ENCODE measurements at regions not wholly inside any gene's neighbourhood (a gene's known extent, or its start where the extent isn't known, plus 50 kb on each side); places are given as distances from the start of the nearest gene placed in this dataset.

DNA sequence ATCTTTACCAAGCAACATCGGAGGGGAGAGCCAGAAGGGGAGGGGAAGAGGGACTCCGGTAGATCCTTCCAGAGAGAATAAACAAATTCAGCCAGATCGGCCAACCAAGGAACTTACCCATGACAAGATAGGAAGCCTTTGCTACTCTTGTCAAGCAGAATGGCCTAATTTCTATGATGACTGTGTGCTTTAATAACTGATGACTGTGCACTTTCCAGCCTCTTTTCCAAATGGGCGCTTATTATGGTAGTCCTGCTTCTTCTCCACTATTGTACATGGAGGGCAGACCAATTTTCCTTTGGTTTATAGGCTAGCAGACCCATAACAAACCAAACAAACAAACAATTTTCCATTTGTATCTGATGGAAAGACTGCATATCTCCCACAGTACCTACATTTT is 163.8 kb upstream of the RFX3 start:
- TF ChIP-seq, protein P1, sequence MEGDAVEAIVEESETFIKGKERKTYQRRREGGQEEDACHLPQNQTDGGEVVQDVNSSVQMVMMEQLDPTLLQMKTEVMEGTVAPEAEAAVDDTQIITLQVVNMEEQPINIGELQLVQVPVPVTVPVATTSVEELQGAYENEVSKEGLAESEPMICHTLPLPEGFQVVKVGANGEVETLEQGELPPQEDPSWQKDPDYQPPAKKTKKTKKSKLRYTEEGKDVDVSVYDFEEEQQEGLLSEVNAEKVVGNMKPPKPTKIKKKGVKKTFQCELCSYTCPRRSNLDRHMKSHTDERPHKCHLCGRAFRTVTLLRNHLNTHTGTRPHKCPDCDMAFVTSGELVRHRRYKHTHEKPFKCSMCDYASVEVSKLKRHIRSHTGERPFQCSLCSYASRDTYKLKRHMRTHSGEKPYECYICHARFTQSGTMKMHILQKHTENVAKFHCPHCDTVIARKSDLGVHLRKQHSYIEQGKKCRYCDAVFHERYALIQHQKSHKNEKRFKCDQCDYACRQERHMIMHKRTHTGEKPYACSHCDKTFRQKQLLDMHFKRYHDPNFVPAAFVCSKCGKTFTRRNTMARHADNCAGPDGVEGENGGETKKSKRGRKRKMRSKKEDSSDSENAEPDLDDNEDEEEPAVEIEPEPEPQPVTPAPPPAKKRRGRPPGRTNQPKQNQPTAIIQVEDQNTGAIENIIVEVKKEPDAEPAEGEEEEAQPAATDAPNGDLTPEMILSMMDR (IDR thresholded peaks at IDR 0.05; ENCODE audit: insufficient read depth, low read depth, low read length), result no peak
- no peak for TF ChIP-seq EZH2 (IDR thresholded peaks at IDR 0.05; ENCODE audit: insufficient read depth, low read length)

Data from astrocyte (in vitro differentiated cells and primary cell).